ENCODE measurements at regions not wholly inside any gene's neighbourhood (a gene's known extent, or its start where the extent isn't known, plus 50 kb on each side); places are given as distances from the start of the nearest gene placed in this dataset.

DNA sequence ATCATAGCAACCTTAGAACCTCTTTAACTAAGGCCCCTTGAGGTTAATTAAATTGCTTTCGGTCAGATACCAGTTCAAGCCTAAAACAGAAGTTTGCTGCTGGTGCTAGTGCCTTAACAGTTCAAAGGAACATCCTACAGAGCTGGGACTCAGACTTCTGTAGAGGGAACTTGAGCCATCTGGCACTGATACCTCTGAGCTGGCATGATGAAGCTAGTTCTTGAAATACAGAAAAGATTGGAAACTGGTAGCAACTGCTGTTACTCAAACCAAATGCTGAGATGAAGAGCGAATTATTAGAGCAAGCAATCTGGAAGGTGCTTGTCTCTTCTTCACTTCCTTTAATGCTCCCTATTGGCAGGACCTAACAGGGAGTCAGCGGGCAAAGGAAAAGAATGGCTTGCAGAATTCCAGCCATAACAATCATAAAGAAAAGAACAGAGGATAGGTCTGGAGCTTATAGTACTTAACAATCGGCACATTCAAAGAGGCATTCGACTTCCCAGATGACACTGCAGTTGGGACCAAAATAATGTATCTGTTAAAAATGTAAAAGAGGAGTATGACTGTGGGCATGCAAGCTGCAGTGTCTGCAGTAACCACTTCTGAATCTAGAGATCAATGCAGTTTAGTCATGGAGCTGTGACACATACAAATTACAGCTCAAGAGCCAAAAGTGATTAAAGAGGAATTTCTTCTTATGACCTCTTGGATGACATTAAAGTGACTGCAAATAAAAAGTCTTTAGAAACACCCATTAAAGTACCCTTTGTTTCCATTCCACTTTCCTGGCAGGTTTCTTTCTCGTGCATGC is 298.9 kb downstream of the PDGFC start:
- CTCF ChIA-PET = no interaction called here
- Mint-ChIP-seq H3K4me3 (no peak overlapping the region), H3K9me3 (no peaks in the 10 kb centered on the region), H3K4me1 (ENCODE audit: low read depth) (no peaks in the 10 kb centered on the region), H3K36me3 (ENCODE audit: low read depth) (no peaks in the 10 kb centered on the region), H3K27me3 (ENCODE audit: low read depth) (no peaks in the 10 kb centered on the region), H3K27ac (no peak overlapping the region)
- intact Hi-C loops (cut with micrococcal nuclease) = no loop called here
- DNase-seq = no peak

GRCh38 chr4:156665780-156666366 is 305.7 kb downstream of the PDGFC start:
- no peaks in the 10 kb centered on the region for H3K27me3 Mint-ChIP-seq (ENCODE audit: low read depth)
- DNase-seq = no peak
- intact Hi-C loops (cut with micrococcal nuclease) = no loop called here
- no peak overlapping the region for H3K4me3 Mint-ChIP-seq
- H3K4me1 Mint-ChIP-seq (ENCODE audit: low read depth) = no peaks in the 10 kb centered on the region
- peaks cover 2% of the 10 kb centered on the region for H3K9me3 Mint-ChIP-seq
- H3K27ac Mint-ChIP-seq = no peak overlapping the region
- no peaks in the 10 kb centered on the region for H3K36me3 Mint-ChIP-seq (ENCODE audit: low read depth)
- CTCF ChIA-PET = no interaction called here

- Mint-ChIP-seq H3K4me3 (no peak overlapping the region), H3K27ac (no peak overlapping the region), H3K27me3 (ENCODE audit: low read depth) (no peaks in the 10 kb centered on the region), H3K9me3 (peaks cover 2% of the 10 kb centered on the region), H3K36me3 (ENCODE audit: low read depth) (no peaks in the 10 kb centered on the region), H3K4me1 (ENCODE audit: low read depth) (no peaks in the 10 kb centered on the region)
- intact Hi-C loops (cut with micrococcal nuclease) = no loop called here
- CTCF ChIA-PET = no interaction called here
- DNase-seq = no peak
These were observed 307.9 kb downstream of the PDGFC start for GRCh38 chr4:156663663-156664062.

- Mint-ChIP-seq H3K27ac (no peak overlapping the region), H3K9me3 (peaks cover 2% of the 10 kb centered on the region), H3K27me3 (ENCODE audit: low read depth) (no peaks in the 10 kb centered on the region), H3K36me3 (ENCODE audit: low read depth) (no peaks in the 10 kb centered on the region), H3K4me1 (ENCODE audit: low read depth) (no peaks in the 10 kb centered on the region), H3K4me3 (no peak overlapping the region)
- CTCF ChIA-PET = no interaction called here
- DNase-seq = no peak
- intact Hi-C loops (cut with micrococcal nuclease) = no loop called here
These were observed 308.7 kb downstream of the PDGFC start for GRCh38 chr4:156662921-156663320.

- Mint-ChIP-seq H3K4me1 (ENCODE audit: low read depth) (no peaks in the 10 kb centered on the region), H3K4me3 (no peak overlapping the region), H3K27me3 (ENCODE audit: low read depth) (no peaks in the 10 kb centered on the region), H3K9me3 (peaks cover 2% of the 10 kb centered on the region), H3K27ac (no peak overlapping the region), H3K36me3 (ENCODE audit: low read depth) (no peaks in the 10 kb centered on the region)
- CTCF ChIA-PET = no interaction called here
- no peak for DNase-seq
- intact Hi-C loops (cut with micrococcal nuclease) = no loop called here
These were observed 310.0 kb downstream of the PDGFC start for GRCh38 chr4:156661555-156661954.

- Mint-ChIP-seq H3K4me1 (ENCODE audit: low read depth) (no peaks in the 10 kb centered on the region), H3K9me3 (peaks cover 2% of the 10 kb centered on the region), H3K27ac (no peak overlapping the region), H3K4me3 (no peak overlapping the region), H3K36me3 (ENCODE audit: low read depth) (no peaks in the 10 kb centered on the region), H3K27me3 (ENCODE audit: low read depth) (no peaks in the 10 kb centered on the region)
- no peak for DNase-seq
- CTCF ChIA-PET = no interaction called here
- intact Hi-C loops (cut with micrococcal nuclease) = no loop called here
These were observed 311.1 kb downstream of the PDGFC start for GRCh38 chr4:156660465-156660864.

DNA sequence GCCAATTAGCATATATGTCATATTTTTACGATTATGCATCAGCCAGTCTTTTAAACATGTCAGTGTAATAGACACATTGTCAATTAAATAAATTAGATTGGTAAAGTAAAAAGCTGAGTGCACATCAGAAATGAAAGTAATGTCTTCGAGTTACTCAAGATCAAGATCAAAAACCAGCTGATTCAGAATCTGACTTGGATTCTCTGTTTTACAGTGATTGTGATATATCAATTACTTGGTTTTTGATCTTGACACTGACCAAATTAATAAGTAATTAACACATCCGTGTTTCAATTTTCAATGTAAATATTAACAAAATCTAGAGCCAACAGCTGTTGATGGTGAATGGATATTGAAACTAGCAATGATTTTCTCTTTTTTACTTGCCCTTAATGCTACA is 311.6 kb downstream of the PDGFC start:
- Mint-ChIP-seq H3K36me3 (ENCODE audit: low read depth) (no peaks in the 10 kb centered on the region), H3K4me1 (ENCODE audit: low read depth) (no peaks in the 10 kb centered on the region), H3K4me3 (no peak overlapping the region), H3K9me3 (peaks cover 2% of the 10 kb centered on the region), H3K27me3 (ENCODE audit: low read depth) (no peaks in the 10 kb centered on the region), H3K27ac (no peak overlapping the region)
- CTCF ChIA-PET = no interaction called here
- DNase-seq = no peak
- intact Hi-C loops (cut with micrococcal nuclease) = no loop called here

DNA sequence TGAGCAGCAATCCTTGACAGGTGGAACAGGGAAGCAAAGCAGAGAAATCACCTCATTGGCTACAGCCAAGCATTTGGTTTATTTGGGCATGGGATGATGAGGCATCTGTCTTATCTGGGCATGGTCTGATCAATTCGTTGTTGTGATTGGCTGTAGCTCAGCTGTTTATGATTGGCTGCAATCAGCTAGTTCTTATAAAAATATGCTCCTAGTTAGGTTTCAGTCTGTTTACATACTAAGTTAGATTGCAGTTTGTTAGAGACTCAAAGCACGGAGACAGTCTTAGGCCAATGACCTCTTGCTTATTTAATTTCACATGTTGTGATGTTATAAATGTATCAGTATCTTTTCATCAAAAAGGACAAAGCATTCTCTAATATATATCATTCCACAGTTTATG is 312.0 kb downstream of the PDGFC start:
- no peaks in the 10 kb centered on the region for H3K4me1 Mint-ChIP-seq (ENCODE audit: low read depth)
- intact Hi-C loops (cut with micrococcal nuclease) = no loop called here
- CTCF ChIA-PET = no interaction called here
- H3K9me3 Mint-ChIP-seq = peaks cover 2% of the 10 kb centered on the region
- no peak overlapping the region for H3K4me3 Mint-ChIP-seq
- DNase-seq = no peak
- no peak overlapping the region for H3K27ac Mint-ChIP-seq
- no peaks in the 10 kb centered on the region for H3K36me3 Mint-ChIP-seq (ENCODE audit: low read depth)
- H3K27me3 Mint-ChIP-seq (ENCODE audit: low read depth) = no peaks in the 10 kb centered on the region

DNA sequence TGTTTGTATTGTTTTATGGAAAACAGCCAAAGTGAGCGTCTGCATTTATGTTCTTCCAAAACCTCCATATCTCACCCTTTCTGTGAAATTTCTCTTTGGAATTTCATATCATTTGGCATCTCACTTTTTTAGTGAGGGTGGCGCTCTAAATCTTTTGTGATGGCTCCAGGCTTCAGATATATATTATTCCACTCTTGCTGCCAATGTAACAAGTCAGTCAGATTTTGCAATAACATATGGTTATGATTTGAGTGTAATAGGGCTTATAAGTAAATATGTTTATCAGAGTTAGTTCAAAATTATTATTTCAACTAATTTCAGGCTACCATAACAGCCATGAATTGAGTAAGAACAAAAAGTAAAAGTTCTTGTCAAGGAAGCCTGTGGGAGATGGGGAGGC is 314.7 kb downstream of the PDGFC start:
- CTCF ChIA-PET = no interaction called here
- Mint-ChIP-seq H3K27ac (no peak overlapping the region), H3K36me3 (ENCODE audit: low read depth) (no peaks in the 10 kb centered on the region), H3K9me3 (peaks cover 4% of the 10 kb centered on the region), H3K27me3 (ENCODE audit: low read depth) (no peaks in the 10 kb centered on the region), H3K4me3 (no peak overlapping the region), H3K4me1 (ENCODE audit: low read depth) (no peaks in the 10 kb centered on the region)
- no peak for DNase-seq
- intact Hi-C loops (cut with micrococcal nuclease) = no loop called here

GRCh38 chr4:156654410-156654809 is 317.2 kb downstream of the PDGFC start:
- H3K27me3 Mint-ChIP-seq (ENCODE audit: low read depth) = no peaks in the 10 kb centered on the region
- no peaks in the 10 kb centered on the region for H3K36me3 Mint-ChIP-seq (ENCODE audit: low read depth)
- no peak for DNase-seq
- intact Hi-C loops (cut with micrococcal nuclease) = no loop called here
- peaks cover 11% of the 10 kb centered on the region for H3K9me3 Mint-ChIP-seq
- CTCF ChIA-PET = no interaction called here
- H3K4me3 Mint-ChIP-seq = no peak overlapping the region
- H3K4me1 Mint-ChIP-seq (ENCODE audit: low read depth) = no peaks in the 10 kb centered on the region
- H3K27ac Mint-ChIP-seq = no peak overlapping the region

GRCh38 chr4:156643826-156644225 is 327.8 kb downstream of the PDGFC start:
- Mint-ChIP-seq H3K9me3 (peaks cover 1% of the 10 kb centered on the region), H3K36me3 (ENCODE audit: low read depth) (no peaks in the 10 kb centered on the region), H3K27me3 (ENCODE audit: low read depth) (no peaks in the 10 kb centered on the region), H3K4me3 (no peak overlapping the region), H3K27ac (no peak overlapping the region), H3K4me1 (ENCODE audit: low read depth) (no peaks in the 10 kb centered on the region)
- CTCF ChIA-PET = no interaction called here
- intact Hi-C loops (cut with micrococcal nuclease) = no loop called here
- DNase-seq = no peak

DNA sequence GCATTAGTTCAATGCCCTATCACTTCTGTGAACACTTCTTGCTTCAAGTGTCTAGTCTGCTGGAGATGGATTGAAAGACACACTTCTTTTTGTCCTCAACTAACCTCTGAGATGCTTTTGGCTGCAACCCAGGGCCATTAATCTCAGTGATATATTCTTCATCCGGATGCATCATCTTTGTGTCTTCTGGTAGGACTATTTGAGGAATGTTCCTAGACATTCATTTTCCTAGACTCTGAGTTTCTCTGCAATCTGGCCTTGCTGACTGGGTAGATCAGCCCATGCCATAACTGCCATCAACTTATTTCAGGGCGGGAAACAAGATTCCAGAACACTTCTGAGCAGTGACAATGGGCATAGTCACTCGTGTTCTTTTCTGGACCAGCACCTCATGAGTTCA is 329.4 kb downstream of the PDGFC start:
- peaks cover 1% of the 10 kb centered on the region for H3K9me3 Mint-ChIP-seq
- DNase-seq = no peak
- H3K4me1 Mint-ChIP-seq (ENCODE audit: low read depth) = no peaks in the 10 kb centered on the region
- H3K36me3 Mint-ChIP-seq (ENCODE audit: low read depth) = peaks cover 2% of the 10 kb centered on the region
- intact Hi-C loops (cut with micrococcal nuclease) = no loop called here
- H3K4me3 Mint-ChIP-seq = no peak overlapping the region
- no peaks in the 10 kb centered on the region for H3K27me3 Mint-ChIP-seq (ENCODE audit: low read depth)
- no peak overlapping the region for H3K27ac Mint-ChIP-seq
- CTCF ChIA-PET = no interaction called here

DNA sequence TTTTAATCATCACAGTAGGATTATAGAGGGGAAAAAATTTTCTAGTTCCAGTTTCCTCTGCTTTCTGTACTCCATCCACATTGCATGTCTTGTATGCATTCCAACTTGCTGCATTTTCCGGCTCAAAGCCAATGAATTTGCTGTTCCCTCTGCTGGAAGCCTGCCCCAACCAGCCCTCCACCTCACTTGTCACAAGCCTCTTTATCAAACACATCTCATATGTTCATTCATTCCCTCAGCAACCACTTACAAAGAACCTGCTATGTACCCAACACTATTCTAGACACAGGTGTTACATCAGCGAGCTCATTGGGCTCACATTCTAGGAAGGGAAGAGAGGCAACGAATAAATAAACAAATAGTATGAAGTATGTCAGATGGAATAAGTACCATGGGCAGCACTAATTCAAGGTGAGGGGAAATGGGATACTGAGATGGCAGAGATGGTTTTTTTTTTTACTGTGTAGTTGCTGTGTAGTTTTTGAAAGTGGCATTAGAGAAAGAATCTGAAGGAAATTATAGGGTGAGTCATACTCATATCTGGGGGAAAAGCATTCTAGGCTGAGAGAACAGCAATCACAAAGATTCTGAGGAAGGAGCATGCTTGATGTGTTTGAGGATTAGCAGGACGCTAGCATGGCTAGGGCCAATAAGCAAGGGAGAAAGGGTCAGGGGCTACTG is 332.5 kb downstream of the PDGFC start:
- peaks cover 2% of the 10 kb centered on the region for H3K36me3 Mint-ChIP-seq (ENCODE audit: low read depth)
- no peak for DNase-seq
- intact Hi-C loops (cut with micrococcal nuclease) = no loop called here
- H3K4me3 Mint-ChIP-seq = no peak overlapping the region
- no peak overlapping the region for H3K27ac Mint-ChIP-seq
- no peaks in the 10 kb centered on the region for H3K27me3 Mint-ChIP-seq (ENCODE audit: low read depth)
- no peaks in the 10 kb centered on the region for H3K9me3 Mint-ChIP-seq
- CTCF ChIA-PET = interaction anchor here (0.7 kb wide), 1 partner anchor 8 kb away, joined by 6 read pairs; no protein-coding TSS in a partner anchor
- no peaks in the 10 kb centered on the region for H3K4me1 Mint-ChIP-seq (ENCODE audit: low read depth)
